ENCODE measurements at regions not wholly inside any gene's neighbourhood (a gene's known extent, or its start where the extent isn't known, plus 50 kb on each side); places are given as distances from the start of the nearest gene placed in this dataset.

DNA sequence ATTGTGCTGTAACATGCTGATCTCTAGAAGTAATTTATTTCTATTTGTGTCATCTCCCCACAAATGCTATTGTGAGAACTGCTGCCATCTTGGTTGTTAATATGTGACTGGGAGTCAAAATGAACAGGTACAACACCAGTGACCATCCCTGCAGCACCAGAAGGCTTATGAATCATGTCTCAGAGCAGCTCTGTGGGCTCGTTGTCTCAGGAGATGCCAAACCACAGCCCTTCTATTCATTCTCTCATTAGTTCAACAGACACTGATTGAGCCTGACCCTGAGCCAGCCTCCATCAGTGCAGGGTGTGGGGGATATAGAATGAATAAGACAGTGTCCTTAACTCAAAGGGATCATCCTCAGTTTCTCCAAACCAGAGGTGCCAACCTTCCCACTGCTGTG lies 92.5 kb downstream of the UTP18 start:
- TF ChIP-seq, protein P1, sequence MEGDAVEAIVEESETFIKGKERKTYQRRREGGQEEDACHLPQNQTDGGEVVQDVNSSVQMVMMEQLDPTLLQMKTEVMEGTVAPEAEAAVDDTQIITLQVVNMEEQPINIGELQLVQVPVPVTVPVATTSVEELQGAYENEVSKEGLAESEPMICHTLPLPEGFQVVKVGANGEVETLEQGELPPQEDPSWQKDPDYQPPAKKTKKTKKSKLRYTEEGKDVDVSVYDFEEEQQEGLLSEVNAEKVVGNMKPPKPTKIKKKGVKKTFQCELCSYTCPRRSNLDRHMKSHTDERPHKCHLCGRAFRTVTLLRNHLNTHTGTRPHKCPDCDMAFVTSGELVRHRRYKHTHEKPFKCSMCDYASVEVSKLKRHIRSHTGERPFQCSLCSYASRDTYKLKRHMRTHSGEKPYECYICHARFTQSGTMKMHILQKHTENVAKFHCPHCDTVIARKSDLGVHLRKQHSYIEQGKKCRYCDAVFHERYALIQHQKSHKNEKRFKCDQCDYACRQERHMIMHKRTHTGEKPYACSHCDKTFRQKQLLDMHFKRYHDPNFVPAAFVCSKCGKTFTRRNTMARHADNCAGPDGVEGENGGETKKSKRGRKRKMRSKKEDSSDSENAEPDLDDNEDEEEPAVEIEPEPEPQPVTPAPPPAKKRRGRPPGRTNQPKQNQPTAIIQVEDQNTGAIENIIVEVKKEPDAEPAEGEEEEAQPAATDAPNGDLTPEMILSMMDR (conservative IDR thresholded peaks at IDR 0.05): no peak
- TF ChIP-seq EZH2 (IDR thresholded peaks at IDR 0.05; ENCODE audit: low read depth): no peak
